Activated CD4-positive, alpha-beta T cell treated with anti-CD3 and anti-CD28 coated beads, Interleukin-2, amount 50 U/mL, for 48 hours (primary cell): ENCODE measurements at regions not wholly inside any gene's neighbourhood (a gene's known extent, or its start where the extent isn't known, plus 50 kb on each side); places are given as distances from the start of the nearest gene placed in this dataset.
"Not testable (repeated sequence)": the region's sequence is repeated elsewhere in the genome, so short reads cannot be mapped to it uniquely, and the experiment has no call there.

ENCODE experiments used
- DNase-seq, 2 experiments: peaks; one replicate each; pipeline ENCODE4 v3.0.0-alpha.2; 2020

DNA sequence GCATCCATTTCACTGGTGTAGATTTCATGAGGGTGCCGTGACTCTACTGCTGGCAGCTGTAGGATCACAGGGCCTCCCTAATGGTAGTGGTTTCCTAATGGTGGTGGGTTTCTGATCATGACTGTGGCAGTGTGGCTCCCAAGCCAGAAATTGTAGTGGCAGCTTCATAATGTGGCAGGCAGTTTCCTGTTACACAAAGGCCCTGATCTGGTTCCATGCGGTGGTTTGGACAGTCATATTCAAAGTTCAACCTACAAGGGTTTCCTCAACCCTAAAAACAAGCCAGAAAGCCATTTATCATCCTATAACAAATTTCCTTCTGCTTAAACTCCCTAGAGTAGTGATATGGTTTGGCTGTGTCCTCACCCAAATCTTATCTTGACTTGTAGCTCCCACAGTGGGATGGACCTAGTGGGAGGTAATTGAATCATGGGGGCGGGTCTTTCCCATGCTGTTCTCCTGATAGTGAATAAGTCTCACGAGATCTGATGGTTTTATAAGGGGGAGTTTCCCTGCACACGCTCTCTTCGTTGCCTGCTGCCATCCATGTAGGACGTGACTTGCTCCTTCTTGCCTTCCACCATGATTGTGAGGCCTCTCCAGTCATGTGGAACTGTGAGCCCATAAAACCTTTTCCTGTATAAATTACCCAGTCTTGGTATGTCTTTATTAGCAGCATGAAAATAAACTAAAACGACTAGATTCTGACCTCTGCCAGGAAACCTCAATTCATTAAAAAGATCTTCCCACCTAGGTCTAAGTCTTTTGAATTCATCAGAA lies 257.1 kb downstream of the EFCAB11 start:
- DNase-seq = no peak

DNA sequence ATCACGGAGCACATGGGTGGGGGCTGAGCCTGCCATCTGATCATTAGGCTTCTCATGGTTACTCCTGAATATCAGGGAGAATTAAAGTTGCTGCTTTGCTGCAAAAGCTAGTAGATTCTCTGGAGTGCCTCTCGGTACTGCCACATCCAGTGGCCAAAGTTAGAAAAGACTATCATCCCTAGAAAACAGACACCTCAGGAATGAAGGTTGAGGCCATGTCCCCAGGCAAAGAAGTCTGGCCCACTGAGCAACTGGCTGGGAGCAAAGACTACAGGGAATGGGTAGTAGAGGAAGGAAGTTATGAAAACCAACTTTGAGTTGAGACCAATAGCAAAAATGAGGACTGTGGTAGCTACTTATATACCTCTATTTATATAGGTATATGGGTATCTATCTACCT lies 258.7 kb downstream of the EFCAB11 start:
- DNase-seq = no peak

DNA sequence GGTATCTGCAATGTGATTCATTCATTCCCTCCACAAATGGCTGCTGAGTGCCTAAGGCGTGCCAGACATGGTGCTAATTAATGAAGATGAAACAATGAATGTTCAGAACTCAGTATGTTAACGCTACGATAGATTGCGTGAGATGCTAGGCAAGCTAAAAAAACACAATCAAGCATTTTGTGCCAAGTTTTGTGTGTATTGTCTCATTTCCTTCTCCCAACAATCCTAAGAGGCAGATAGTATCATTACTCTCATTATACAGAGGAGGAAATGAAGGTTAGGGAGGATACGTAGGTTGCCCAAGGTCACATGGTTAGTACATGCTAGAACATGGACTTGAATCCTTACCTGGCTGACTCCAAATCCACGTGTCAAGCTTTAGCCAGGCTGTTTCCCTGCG lies 264.4 kb downstream of the EFCAB11 start:
- DNase-seq = no peak

DNA sequence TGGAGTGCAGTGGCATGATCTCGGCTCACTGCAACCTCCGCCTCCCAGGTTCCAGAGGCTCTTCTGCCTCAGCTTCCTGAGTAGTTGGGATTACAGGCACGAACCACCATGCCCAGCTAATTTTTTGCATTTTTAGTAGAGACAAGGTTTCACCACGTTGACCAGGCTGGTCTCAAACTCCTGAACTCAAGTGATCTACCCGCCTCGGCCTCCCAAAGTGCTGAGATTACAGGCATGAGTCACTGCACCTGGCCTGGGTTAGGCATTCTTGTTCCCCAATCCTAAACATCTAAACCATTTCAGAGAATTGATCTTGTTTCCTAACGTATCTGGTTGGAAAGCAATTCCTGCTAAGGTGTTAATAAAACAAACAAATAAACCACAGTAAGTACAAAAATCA lies 264.8 kb downstream of the EFCAB11 start:
- not testable (repeated sequence) for DNase-seq

DNA sequence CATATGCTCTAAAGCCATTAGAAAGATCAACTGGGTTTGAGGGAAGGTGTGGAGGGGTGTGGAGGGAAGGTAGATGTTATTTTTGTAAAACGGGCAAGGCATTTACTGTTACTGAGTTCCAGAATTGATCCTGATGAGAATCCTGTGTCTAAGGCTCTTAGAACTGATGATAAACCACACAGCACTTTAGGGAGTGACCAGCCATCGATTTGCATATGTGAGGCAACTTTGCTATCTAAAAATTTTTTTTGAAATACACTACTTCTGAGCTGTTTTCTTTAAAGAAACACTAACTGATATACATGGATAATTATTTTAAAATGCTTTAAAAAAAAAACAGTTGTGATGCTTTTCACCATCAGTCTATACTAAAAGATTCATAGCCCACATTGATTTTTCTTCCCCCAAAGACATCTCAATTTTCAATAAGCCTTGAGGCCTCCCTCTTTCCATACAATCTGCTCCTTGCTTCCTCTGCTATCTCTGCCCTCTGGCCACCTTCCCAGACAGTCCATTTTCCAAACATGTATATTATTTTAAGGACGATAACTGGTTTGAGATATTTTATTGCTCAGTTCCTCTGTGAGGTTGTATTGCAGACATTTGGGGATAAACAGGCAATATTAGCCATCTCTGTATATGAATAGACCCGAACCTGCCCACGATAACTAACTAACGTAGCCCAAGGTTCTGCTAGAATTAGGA lies 265.9 kb downstream of the EFCAB11 start:
- DNase-seq = no peak

DNA sequence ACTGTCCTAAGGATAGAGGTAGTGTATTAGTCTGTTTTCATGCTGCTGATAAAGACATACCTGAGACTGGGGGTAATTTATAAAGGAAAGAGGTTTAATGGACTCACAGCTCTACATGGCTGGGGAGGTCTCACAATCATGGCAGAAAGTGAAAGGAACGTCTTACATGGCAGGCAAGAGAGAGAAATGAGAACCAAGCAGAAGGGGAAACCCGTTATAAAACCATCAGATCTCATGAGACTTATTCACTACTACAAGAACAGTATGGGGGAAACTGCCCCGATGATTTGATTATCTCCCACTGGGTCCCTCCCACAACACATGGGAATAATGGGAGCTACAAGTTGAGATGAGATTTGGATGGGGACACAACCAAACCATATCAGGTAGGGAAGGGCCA lies 267.4 kb downstream of the EFCAB11 start:
- DNase-seq = not testable (repeated sequence)

DNA sequence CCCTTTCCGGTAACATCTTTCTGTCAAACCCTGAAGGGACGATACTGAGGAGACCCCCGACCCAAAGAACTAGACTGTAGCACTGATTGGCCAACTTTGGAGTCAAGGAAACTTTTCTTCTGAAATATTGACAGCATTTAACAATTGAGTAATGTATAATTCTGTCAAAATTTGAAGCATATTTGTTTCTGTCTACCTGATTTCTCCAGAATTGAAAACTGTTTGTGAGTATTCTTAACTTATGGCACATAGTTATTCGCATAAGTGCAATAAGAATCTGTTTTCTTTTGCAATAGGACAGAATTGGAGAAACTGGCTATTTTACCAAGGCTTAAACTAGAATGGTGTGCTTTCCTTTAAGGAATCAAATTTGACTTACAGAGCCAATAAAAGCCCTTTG lies 267.1 kb upstream of the FOXN3 start:
- DNase-seq = no peak

DNA sequence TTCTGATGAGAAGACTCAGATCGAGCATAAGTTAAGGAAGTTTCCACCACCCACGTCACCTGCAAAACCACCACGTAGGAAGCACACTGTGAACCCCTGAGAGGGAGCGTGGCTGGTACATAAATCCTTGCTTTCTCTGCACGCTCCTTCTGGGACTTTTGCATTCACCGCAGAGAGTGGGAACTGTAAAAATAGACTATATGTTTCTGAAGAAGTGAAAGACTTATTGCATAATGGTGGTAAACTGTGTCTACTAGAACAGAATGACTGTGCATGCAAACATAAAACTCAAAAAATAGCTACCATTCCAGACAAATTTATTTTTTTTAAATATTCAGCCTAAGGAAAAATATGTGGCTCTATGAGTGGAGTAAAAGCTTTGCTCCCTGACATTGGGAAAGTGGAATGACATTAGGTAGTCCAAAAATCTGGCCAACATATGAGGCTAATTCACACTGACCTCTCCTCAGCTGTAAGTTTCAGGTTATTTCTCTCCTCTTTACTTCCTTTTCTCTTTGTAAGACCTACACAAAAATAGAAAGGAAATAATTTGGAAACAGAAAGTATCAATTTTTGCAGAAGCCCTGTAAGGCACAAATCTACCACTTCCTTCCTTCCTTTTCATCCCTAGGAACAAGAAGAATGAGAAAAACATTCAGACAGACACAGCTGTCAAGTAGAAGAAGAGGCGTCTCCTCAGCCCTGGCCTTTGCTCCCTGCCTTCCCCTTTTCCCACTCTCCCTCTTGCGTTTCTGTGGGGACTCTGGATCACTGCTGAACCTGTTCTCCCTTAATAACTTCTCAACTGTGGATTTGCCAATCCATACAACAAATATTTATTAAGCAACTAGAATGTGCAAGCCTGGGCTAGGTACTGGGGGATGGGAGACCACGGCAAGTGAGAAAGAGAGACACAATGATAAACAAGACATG lies 264.3 kb upstream of the FOXN3 start:
- peak; percentile 68 to 77 for DNase-seq

DNA sequence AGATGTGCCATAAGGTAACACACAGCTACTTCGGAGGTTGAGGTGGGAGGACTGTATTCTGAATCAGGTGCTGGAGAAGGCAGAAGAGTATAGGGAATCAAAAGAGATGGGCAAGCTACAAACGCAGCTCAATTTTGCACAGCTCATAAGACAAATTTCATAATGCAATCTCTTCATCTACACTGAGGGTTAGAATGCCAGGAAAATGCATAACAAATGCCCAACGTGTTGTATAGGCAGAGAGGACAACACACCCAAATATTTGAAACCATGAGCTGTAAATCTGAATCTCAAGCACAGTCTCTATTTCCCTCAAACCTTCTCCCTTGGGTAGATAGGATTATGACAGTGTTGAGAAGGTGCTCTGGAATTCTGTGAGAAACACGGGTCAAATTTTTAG lies 263.1 kb upstream of the FOXN3 start:
- no peak for DNase-seq

DNA sequence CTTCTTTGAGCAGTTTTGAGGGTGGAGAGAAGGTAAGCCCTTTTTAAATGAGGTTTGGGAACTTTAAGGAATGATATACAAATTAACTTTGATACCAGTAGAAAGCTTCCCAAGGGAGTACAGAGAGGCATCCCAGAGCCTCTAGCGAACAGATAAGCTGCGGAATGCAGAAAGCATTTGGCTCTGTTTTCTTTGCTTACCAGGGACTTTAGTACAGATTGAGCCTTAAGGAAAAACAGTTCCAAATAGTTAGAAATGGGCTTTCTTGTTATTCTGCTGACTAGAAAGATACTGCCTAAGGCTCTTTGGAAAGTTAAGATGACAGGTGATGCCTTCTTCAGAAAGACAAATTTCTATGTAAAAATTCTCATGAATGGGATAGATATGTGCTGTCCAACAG lies 261.7 kb upstream of the FOXN3 start:
- DNase-seq = no peak

DNA sequence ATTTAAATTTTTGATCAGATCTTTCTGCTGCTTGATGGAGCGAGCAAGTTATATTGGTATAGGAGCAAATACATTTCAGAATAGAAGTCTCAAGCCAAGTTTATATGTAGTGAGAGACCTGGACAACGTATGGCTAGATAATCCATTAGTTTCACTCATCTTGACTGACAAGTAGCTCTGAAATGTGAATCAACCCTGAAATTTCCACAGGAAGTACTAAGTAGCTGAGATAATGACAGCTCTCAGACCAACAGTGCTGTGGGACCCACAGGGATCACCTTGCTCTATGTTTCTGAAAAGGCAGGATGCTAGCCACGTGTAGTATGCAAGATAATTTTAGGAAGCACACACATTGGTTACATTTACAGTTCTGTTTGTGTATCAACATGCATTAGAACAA lies 258.6 kb upstream of the FOXN3 start:
- no peak for DNase-seq

DNA sequence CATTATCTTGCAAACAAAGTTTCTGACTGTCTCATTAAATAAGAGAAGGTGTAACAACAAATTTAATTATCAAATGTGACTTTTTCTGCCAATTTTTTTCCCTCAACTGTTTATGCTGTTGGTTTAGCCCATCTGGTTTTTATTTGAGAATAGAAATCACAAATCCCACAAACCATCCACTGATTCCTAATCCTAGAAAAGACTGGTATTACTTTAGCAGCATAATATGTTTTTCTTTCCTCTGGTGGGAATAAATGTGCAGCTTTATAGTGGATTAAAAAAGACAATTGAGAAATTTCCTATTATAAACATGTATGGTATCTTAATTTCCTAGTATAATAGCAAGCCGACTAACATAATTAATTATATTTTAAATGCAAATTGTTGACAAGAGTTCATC lies 257.9 kb upstream of the FOXN3 start:
- no peak for DNase-seq

DNA sequence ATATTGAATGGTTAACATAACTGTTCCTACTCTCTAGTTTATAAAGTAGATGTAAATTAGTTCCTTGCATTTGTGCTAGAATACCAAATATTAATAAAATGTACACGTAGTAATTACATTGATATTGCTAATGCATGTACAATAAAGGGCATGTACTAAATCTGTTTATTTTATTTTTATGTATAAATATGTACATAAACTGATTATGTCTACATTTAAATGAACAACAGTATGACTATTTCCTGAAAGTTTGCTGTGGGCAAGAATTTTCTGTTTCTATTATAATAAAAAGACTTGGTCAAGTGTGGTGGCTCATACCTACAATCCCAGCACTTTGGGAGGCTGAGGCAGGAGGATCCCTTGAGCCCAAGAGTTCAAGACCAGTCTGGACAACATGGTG lies 257.2 kb upstream of the FOXN3 start:
- no peak for DNase-seq

DNA sequence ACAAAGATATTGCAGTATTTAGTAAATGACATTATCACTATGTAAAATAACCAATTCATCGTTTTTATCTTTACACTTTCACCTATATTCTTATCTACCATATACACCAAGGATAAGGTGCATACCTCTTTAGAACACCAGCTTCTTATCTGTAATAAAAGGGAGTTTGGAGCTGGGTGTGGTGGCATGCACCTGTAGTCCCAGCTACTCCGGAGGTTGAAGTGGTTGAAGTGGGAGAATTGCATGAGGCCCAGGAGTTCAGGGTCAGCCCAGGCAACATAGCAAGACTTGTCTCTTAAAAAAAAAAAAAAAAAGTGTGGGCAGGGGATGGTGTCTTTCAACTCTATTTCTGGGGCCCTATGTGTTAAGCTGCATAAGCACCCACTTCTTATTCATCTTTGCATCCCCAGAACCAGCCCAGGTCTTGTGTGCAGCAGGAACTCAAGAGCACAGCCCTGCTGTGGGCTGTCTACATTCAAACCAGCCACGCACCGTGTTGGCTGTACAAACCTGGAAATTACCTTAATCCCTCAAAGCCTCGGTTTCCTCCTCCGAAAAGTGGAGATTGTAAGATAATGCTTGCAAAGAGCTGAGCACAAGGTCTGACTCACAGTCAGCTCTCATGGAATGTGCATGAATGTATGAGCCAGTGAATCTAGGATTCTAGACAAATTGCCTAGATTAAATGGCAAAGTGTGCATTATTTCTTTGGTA lies 256.6 kb upstream of the FOXN3 start:
- no peak for DNase-seq

DNA sequence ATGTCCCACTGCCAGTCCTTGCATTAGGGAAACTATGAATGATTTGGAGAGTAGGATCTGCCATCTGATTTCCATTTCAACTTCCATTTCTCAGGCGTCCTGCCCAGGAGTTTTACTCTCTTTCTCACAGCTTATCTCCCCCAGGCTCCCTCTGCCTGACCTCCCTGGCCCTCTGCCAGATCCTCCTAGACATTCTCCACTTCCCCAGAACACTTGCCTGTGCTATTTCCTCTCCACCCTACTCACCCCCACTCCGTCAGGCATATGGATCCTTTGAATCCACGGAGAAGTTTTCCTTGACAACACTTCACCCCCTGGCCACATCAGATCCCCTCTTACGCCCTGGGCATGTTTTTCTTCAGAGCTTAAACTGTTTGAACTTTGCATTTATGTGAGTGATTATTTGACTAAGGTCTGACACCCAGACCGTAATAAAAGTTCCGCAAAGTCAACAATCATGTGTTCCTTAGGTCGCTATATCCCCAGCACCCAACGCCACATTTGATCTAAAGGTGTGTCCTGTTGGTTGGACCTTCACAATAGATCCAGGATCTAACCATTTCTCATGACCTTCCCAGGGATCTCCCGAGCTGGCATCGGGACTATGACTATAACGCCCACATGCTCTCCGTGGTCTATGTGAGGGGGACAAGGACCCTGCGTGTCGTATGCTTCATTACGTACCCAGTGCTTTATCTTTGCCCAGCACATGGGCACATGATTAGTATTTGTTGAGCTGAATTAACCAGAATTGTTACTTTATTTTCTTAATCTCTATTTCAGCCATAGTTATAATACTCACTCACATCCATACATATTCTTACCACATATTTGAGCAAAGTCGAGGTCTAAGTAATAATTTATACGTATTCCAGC lies 255.8 kb upstream of the FOXN3 start:
- DNase-seq = no peak

DNA sequence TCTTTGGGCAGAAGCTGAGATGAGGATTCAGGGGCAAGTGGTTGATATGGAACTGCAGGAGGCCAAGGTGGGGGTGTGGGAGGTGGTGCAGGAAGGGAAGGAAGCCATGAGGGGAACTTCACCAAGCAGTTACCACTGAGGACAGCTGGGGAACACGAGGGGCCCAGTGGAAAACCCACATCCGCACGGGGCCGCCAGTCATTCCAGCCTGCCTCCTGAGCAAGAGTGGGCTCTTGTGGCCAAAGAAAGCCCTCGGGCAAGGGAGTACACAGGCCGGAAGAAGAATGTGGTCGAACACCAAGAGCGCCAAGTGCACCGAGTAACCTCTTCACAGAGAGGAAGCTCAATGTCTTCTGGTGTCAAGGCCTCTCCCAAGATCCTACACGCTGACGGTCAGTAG lies 252.2 kb upstream of the FOXN3 start:
- DNase-seq = peak in 1 of 2 experiments; percentile 22

DNA sequence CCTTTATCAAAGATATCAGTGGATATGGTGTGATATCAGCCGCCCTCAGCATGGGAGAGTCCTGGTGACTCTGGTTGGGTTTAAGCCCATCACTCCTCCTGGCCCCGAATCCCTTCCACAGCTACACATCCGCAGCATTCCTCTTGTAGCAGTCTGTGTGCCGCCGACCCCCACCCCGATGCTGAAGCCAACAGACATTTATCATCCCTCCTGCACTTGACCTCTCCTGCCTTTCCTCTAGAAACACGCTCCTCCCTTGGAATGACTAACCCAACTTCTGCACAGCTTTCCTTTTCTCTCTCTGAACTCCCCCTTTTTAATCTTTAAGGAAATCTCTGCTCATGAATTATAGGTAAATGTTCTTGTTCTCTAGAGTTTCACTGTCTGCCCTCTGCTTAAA lies 250.9 kb upstream of the FOXN3 start:
- DNase-seq = no peak

DNA sequence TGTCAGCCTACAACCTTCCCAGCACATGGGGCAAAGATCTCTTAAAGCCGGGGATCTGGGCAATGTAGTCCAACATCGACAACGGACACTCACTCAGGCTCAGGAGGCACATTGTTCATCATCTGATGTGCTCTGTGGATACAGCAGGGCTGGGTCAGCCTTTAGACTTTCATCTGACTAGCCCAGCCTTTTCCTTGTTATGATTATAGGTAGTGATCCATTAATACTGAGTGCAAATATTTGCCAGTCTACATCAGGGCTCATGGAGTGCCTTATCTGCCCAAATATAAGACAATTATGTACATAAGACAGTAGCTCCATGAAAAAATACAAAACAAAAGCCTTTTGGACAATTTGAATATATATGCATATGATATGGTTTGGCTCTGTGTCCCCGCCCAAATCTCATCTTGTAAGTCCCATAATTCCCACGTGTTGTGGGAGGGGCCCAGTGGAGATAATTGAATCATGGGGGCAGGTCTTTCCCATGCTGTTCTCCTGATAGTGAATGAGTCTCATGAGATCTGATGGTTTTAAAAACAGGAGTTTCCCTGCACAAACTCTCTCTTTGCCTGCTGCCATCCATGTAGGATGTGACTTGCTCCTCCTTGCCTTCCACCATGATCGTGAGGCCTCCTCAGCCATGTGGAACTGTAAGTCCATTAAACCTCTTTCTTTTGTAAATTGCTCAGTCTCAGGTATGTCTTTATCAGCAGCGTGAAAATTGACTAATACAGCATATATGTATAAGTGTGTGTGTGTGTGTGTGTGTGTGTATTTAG lies 248.5 kb upstream of the FOXN3 start:
- DNase-seq = not testable (repeated sequence)

DNA sequence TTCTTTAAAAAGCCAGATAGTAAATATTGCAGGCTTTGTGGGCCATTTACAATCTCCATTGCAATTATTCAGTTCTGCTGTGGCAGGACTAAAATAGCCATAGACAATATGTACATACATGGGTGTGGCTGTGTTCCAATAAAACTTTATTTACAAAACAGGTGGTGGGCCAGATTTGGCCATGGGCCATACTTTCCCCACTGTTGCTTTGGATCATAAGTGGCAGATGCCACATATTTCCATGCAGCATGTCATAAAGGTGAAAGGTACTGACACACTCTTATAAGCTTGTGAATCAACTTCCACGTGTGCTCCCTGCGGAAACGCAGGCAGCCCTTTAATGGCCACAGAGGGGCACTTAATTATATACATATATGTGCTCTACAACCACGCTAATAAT lies 244.4 kb upstream of the FOXN3 start:
- no peak for DNase-seq

DNA sequence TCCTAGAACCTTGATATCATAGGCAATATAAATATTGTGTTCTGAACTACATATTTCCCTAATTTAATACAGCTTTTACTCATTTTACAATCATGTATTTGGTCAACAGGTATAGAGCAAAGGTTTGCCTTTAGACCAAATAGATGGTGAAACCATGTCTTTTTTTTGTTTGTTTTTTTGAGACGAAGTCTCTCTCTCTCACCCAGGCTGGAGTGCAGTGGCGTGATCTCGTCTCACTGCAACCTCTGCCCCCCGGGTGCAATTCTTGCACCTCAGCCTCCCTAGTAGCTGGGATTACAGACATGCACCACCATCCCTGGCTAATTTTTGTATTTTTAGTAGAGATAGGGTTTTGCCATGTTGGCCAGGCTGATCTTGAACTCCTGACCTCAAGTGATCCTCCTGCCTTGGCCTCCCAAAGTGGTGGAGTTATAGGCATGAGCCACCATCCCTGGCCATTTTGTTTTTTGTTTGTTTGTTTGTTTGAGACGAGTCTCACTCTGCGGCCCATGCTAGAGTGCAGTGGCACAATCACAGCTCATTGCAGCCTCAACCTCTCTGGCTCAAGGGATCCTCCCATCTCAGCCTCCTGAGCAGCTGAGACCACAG lies 243.7 kb upstream of the FOXN3 start:
- DNase-seq = not testable (repeated sequence)

DNA sequence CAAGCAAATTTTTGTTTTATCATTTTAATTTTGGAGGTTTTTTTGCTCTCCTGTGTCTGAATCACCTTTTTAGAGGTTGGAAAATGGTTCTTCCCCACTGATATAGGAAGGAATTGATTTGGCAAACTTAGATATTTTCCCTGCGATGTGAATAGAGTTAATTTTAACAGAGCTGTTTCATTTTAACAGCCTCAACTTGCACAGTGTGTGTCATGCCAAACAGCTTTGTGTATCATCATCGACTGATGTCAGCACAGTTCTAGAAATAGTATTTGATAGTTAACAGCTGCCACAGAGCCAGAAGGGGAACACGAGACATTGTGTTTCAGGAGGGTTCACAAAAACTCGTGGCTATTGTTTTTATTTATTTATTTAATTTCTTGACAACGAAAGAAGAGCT lies 243.1 kb upstream of the FOXN3 start:
- no peak for DNase-seq
